ENCODE measurements at regions not wholly inside any gene's neighbourhood (a gene's known extent, or its start where the extent isn't known, plus 50 kb on each side); places are given as distances from the start of the nearest gene placed in this dataset.

DNA sequence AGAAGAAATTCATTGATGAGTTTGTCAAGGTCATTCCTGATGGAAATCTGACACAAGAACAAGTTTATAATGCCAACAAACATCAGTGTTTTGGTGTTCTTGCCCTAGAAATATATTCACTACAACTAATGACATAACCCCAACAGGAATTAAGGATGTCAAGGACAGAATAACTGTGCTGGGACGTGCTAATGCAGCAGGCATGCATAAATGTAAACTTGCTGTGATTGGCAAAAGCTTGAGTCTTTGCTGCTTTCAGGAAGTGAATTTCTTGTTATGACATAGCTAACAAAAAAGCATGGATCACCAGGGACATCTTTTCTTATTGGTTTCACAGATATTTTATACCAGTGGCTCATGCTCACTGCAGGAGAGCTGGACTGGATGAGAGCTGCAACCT, 144.6 kb downstream of the KCTD12 start:
- DNase-seq (ENCODE audit: low spot score in 2 of 2): no peak
- no peak overlapping the region for H3K27ac ChIP-seq
- peaks cover 0 to 6% (median 0%) of the 10 kb centered on the region in 4 donors for H3K4me1 ChIP-seq
- no peaks in the 10 kb centered on the region for H3K36me3 ChIP-seq
- H3K9me3 ChIP-seq: peaks cover 0 to 15% (median 2%) of the 10 kb centered on the region in 4 donors
- H3K4me3 ChIP-seq: no peak overlapping the region
- no peaks in the 10 kb centered on the region for H3K27me3 ChIP-seq
- TF ChIP-seq, protein P1, sequence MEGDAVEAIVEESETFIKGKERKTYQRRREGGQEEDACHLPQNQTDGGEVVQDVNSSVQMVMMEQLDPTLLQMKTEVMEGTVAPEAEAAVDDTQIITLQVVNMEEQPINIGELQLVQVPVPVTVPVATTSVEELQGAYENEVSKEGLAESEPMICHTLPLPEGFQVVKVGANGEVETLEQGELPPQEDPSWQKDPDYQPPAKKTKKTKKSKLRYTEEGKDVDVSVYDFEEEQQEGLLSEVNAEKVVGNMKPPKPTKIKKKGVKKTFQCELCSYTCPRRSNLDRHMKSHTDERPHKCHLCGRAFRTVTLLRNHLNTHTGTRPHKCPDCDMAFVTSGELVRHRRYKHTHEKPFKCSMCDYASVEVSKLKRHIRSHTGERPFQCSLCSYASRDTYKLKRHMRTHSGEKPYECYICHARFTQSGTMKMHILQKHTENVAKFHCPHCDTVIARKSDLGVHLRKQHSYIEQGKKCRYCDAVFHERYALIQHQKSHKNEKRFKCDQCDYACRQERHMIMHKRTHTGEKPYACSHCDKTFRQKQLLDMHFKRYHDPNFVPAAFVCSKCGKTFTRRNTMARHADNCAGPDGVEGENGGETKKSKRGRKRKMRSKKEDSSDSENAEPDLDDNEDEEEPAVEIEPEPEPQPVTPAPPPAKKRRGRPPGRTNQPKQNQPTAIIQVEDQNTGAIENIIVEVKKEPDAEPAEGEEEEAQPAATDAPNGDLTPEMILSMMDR (IDR thresholded peaks at IDR 0.05): no peak
- TF ChIP-seq EP300 (IDR thresholded peaks at IDR 0.05): no peak
- TF ChIP-seq POLR2A (IDR thresholded peaks at IDR 0.05): no peak
- WGBS, 2 donors: 35 to 91% methylated on average over 1 of the region's 1 CpG

DNA sequence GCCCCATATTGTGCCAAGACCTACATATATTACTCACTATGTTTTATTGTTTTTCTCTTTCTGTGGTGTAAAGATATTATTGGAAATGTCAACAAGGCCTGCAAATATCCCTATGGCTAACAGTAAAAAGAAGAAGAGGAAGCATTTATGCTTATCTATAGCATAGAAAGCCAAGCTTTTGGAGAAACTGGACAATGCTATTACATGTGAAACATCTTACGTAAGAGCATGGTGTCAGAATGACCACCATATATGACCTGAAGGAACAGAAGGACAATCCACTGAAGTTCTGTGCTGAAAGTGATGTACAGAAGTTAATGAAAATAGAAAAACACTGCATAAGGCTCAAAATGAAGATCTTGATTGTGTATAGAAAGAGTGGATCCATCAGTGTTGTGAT, 145.2 kb downstream of the KCTD12 start:
- TF ChIP-seq POLR2A (IDR thresholded peaks at IDR 0.05) (no peak), EP300 (IDR thresholded peaks at IDR 0.05) (no peak)
- TF ChIP-seq, protein P1 (IDR thresholded peaks at IDR 0.05): no peak
- peaks cover 0 to 5% (median 0%) of the 10 kb centered on the region in 4 donors for H3K4me1 ChIP-seq
- no peaks in the 10 kb centered on the region for H3K36me3 ChIP-seq
- 85 to 100% methylated on average over 1 of the region's 1 CpG for WGBS, 2 donors
- H3K9me3 ChIP-seq: peaks cover 0 to 15% (median 2%) of the 10 kb centered on the region in 4 donors
- H3K27ac ChIP-seq: no peak overlapping the region
- H3K4me3 ChIP-seq: no peak overlapping the region
- no peaks in the 10 kb centered on the region for H3K27me3 ChIP-seq
- DNase-seq (ENCODE audit: low spot score in 2 of 2): no peak

DNA sequence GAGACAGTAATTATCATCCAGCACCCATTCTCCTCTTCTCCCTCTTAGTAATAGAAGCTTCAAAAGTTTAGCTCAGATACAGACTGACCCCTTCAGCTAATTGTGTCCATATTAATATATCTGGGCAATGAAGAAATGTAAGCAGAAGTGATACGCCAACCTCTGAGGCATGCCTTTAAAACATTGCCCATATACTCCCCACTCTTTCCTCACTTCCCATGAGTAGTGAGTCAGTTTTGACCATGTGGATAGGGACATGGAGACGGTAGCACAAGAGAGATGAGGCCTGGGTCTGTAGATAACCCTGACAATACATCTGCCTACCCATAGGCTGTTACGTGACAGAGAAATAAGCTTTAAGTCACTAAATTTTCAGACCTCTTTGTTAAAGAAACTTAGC, 147.6 kb downstream of the KCTD12 start:
- TF ChIP-seq EP300 (IDR thresholded peaks at IDR 0.05): no peak
- no peak for TF ChIP-seq POLR2A (IDR thresholded peaks at IDR 0.05)
- TF ChIP-seq, protein P1 (IDR thresholded peaks at IDR 0.05): no peak
- WGBS, 2 donors: 84 to 91% methylated on average over 3 of the region's 3 CpGs

DNA sequence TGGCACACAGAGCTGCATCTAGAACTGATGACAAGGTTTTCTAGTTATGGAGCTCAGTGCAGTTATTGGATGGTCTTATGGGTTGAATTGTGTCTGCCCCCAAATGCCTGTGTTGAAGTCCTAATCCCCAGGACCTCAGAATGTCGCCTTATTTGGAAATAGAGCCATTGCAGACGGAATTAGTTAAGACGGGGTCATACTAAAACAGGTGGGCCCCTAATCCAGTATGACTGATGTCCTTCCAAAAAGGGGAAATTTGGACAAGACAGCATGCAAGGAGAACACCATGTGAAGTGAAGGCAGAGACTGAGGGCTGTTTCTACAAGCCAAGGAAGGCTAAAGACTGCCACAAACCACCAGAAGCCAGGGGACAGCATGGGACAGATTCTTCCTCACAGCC, 148.7 kb downstream of the KCTD12 start:
- Histone ChIP-seq H3K27ac (no peak overlapping the region), H3K4me3 (no peak overlapping the region), H3K36me3 (no peaks in the 10 kb centered on the region), H3K9me3 (peaks cover 0 to 11% (median 2%) of the 10 kb centered on the region in 4 donors), H3K4me1 (no peaks in the 10 kb centered on the region), H3K27me3 (no peaks in the 10 kb centered on the region)
- WGBS, 2 donors: 94 to 98% methylated on average over 3 of the region's 3 CpGs
- TF ChIP-seq POLR2A (IDR thresholded peaks at IDR 0.05) (no peak), EP300 (IDR thresholded peaks at IDR 0.05) (no peak)
- TF ChIP-seq, protein P1 (IDR thresholded peaks at IDR 0.05): no peak
- no peak for DNase-seq (ENCODE audit: low spot score in 2 of 2)

More for the DNA sequence above, 147.6 kb downstream of the KCTD12 start:
- Histone ChIP-seq H3K4me3 (no peak overlapping the region), H3K36me3 (no peaks in the 10 kb centered on the region), H3K4me1 (no peaks in the 10 kb centered on the region), H3K27ac (no peak overlapping the region), H3K27me3 (no peaks in the 10 kb centered on the region), H3K9me3 (peaks cover 0 to 14% (median 2%) of the 10 kb centered on the region in 4 donors)
- no peak for DNase-seq (ENCODE audit: low spot score in 2 of 2)

DNA sequence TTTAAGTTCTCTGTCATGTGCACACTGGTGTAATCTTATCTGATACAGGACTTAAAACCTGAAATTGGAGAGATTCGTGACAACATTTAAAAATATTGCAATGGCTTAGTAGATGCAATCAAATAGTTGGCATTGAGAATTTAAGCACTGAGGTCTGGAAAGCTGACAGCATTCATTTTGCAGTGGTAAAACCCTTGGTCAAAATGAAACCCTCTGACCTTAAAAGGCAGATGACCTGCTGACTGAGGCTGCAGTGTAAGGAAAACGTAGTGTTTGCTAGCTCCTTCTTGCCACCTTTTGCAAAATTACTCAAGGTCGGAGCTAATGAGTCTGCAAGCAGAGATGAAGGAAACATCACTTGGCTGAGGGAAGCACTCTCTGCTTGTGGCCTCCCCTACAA, 150.6 kb downstream of the KCTD12 start:
- Histone ChIP-seq H3K4me1 (no peaks in the 10 kb centered on the region), H3K27ac (no peak overlapping the region), H3K27me3 (no peaks in the 10 kb centered on the region), H3K36me3 (no peaks in the 10 kb centered on the region), H3K9me3 (no peaks in the 10 kb centered on the region), H3K4me3 (no peak overlapping the region)
- DNase-seq (ENCODE audit: low spot score in 2 of 2): no peak
- TF ChIP-seq POLR2A (IDR thresholded peaks at IDR 0.05): no peak
- TF ChIP-seq, protein P1 (IDR thresholded peaks at IDR 0.05): no peak
- no peak for TF ChIP-seq EP300 (IDR thresholded peaks at IDR 0.05)
- WGBS, 2 donors: 76 to 88% methylated on average over 3 of the region's 3 CpGs

All from tibial nerve (tissue), 4 donors.